ENCODE measurements at regions not wholly inside any gene's neighbourhood (a gene's known extent, or its start where the extent isn't known, plus 50 kb on each side); places are given as distances from the start of the nearest gene placed in this dataset.

GRCh38 chr7:53191836-53192443 is 156.5 kb downstream of the POM121L12 start:
- TF ChIP-seq, protein P1, sequence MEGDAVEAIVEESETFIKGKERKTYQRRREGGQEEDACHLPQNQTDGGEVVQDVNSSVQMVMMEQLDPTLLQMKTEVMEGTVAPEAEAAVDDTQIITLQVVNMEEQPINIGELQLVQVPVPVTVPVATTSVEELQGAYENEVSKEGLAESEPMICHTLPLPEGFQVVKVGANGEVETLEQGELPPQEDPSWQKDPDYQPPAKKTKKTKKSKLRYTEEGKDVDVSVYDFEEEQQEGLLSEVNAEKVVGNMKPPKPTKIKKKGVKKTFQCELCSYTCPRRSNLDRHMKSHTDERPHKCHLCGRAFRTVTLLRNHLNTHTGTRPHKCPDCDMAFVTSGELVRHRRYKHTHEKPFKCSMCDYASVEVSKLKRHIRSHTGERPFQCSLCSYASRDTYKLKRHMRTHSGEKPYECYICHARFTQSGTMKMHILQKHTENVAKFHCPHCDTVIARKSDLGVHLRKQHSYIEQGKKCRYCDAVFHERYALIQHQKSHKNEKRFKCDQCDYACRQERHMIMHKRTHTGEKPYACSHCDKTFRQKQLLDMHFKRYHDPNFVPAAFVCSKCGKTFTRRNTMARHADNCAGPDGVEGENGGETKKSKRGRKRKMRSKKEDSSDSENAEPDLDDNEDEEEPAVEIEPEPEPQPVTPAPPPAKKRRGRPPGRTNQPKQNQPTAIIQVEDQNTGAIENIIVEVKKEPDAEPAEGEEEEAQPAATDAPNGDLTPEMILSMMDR (IDR thresholded peaks at IDR 0.05; ENCODE audit: insufficient read depth, low read length) = no peak
- TF ChIP-seq GABPA (IDR thresholded peaks at IDR 0.05; ENCODE audit: low read depth) (no peak), REST (IDR thresholded peaks at IDR 0.05; ENCODE audit: insufficient replicate concordance, low read depth) (no peak), POLR2AphosphoS5 (IDR thresholded peaks at IDR 0.05; ENCODE audit: low read depth) (no peak), SPI1 (IDR thresholded peaks at IDR 0.05; ENCODE audit: borderline replicate concordance, low read depth) (no peak)

Data from HL-60 (cell line).